A673 (cell line): ENCODE measurements at regions not wholly inside any gene's neighbourhood (a gene's known extent, or its start where the extent isn't known, plus 50 kb on each side); places are given as distances from the start of the nearest gene placed in this dataset.

Source experiments
- BruUV-seq: library from RNA; stranded (reverse); fragments of 400-500 nt; replicated peaks from 2 replicates; lab custom pipeline; 2021; lab: Mats Ljungman, UMichigan
- CTCF ChIA-PET: fragments of 300-600 bp; sonication (Branson Sonifier 250); formaldehyde crosslinking; loops from one replicate; lab custom pipeline; 2022; ENCODE audit warnings: antibody characterized with exemption; lab: Charles Lee
- POLR2A ChIA-PET: fragments of 300-600 bp; sonication (Branson Sonifier 250); formaldehyde crosslinking; loops from one replicate; lab custom pipeline; 2022; ENCODE audit warnings: antibody characterized with exemption; ENCODE audit not compliant: low non-redundant PET; lab: Charles Lee
- DNase-seq: peaks from one replicate; pipeline ENCODE4 v3.0.0-alpha.2; 2015; ENCODE audit warnings: low spot score
- H3K27ac ChIP-seq: fragments of 200-600 bp; sonication (generic); 2 replicates; pipeline ENCODE4 v1.5.1; 2016; ENCODE audit warnings: mixed run types, low read depth, mild to moderate bottlenecking, mixed read lengths, antibody characterized with exemption, low read length; ENCODE audit not compliant: poor library complexity, severe bottlenecking
- H3K27me3 ChIP-seq: fragments of 200-600 bp; sonication (generic); replicated peaks from 2 replicates; pipeline ENCODE4 v1.6.1; 2017; ENCODE audit warnings: mixed run types, low read depth, mild to moderate bottlenecking, mixed read lengths, antibody characterized with exemption, low read length; ENCODE audit not compliant: insufficient read depth, poor library complexity
- H3K36me3 ChIP-seq: fragments of 200-600 bp; sonication (generic); 2 replicates; pipeline ENCODE4 v1.6.1; 2016; ENCODE audit warnings: mixed run types, mild to moderate bottlenecking, mixed read lengths, antibody characterized with exemption, low read length; ENCODE audit not compliant: insufficient read depth, poor library complexity, severe bottlenecking
- H3K4me1 ChIP-seq: fragments of 200-600 bp; sonication (generic); 2 replicates; pipeline ENCODE4 v1.6.1; 2017; ENCODE audit warnings: mixed run types, mild to moderate bottlenecking, mixed read lengths, antibody characterized with exemption, low read length; ENCODE audit not compliant: insufficient read depth, poor library complexity, severe bottlenecking
- H3K4me3 ChIP-seq: fragments of 200-600 bp; sonication (generic); 2 replicates; pipeline ENCODE4 v1.5.1; 2016; ENCODE audit warnings: low read depth, mixed run types, mild to moderate bottlenecking, mixed read lengths, low read length; ENCODE audit not compliant: poor library complexity, severe bottlenecking
- H3K9me3 ChIP-seq: fragments of 200-600 bp; sonication (generic); 2 replicates; pipeline ENCODE4 v1.6.1; 2016; ENCODE audit warnings: mixed run types, low read depth, mild to moderate bottlenecking, mixed read lengths, antibody characterized with exemption, low read length; ENCODE audit not compliant: poor library complexity, severe bottlenecking
- EZH2 ChIP-seq: fragments of 200-600 bp; sonication (generic); IDR thresholded peaks from 2 replicates; pipeline ENCODE4 v1.6.1; 2017; ENCODE audit warnings: borderline replicate concordance, low read depth, mild to moderate bottlenecking, mixed read lengths, antibody characterized with exemption, low read length; ENCODE audit not compliant: poor library complexity, severe bottlenecking
- intact Hi-C: fragments of 100-400 bp; cut with micrococcal nuclease; formaldehyde crosslinking; loops from one replicate; pipeline ENCODE4 v1.10.0; 2022; ENCODE audit not compliant: unreplicated experiment
- TF ChIP-seq, protein P1 (sequence below): fragments of 300-800, 200-600 bp; sonication (generic); conservative IDR thresholded peaks from 2 replicates; pipeline ENCODE4 v1.5.1; 2017; ENCODE audit warnings: low read depth, mild to moderate bottlenecking, antibody characterized with exemption, low read length, moderate library complexity, mixed read lengths

DNA sequence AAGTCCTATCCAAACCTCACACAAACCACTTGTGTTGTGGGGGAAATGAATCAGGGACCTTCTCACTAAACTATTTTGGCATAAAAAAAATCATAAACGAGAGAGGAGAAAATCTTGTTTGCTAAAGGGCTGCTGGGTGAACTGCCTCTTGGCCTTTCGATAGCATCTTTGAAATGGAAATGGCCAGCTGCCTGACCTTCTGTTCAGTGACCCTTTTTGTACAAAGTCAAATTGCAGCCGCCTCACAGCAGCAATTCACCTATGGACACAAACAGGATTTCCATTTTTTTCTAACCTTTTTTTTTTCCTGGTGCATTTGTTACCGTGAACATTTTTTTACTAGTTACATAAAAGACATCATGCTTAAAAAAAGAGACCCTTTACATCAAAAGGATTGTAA, 89.0 kb upstream of the ONECUT1 start:
- Histone ChIP-seq H3K27me3 (peaks cover 6% of the 10 kb centered on the region), H3K9me3 (no peaks in the 10 kb centered on the region), H3K36me3 (no peaks in the 10 kb centered on the region), H3K4me3 (no peak overlapping the region), H3K4me1 (no peaks in the 10 kb centered on the region), H3K27ac (no peak overlapping the region)
- ChIA-PET POLR2A (no interaction called here), CTCF (no interaction called here)
- TF ChIP-seq, protein P1, sequence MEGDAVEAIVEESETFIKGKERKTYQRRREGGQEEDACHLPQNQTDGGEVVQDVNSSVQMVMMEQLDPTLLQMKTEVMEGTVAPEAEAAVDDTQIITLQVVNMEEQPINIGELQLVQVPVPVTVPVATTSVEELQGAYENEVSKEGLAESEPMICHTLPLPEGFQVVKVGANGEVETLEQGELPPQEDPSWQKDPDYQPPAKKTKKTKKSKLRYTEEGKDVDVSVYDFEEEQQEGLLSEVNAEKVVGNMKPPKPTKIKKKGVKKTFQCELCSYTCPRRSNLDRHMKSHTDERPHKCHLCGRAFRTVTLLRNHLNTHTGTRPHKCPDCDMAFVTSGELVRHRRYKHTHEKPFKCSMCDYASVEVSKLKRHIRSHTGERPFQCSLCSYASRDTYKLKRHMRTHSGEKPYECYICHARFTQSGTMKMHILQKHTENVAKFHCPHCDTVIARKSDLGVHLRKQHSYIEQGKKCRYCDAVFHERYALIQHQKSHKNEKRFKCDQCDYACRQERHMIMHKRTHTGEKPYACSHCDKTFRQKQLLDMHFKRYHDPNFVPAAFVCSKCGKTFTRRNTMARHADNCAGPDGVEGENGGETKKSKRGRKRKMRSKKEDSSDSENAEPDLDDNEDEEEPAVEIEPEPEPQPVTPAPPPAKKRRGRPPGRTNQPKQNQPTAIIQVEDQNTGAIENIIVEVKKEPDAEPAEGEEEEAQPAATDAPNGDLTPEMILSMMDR, result no peak
- no peak for TF ChIP-seq EZH2
- intact Hi-C loops, result no loop called here
- BruUV-seq, result no TSS peak
- no peak for DNase-seq

DNA sequence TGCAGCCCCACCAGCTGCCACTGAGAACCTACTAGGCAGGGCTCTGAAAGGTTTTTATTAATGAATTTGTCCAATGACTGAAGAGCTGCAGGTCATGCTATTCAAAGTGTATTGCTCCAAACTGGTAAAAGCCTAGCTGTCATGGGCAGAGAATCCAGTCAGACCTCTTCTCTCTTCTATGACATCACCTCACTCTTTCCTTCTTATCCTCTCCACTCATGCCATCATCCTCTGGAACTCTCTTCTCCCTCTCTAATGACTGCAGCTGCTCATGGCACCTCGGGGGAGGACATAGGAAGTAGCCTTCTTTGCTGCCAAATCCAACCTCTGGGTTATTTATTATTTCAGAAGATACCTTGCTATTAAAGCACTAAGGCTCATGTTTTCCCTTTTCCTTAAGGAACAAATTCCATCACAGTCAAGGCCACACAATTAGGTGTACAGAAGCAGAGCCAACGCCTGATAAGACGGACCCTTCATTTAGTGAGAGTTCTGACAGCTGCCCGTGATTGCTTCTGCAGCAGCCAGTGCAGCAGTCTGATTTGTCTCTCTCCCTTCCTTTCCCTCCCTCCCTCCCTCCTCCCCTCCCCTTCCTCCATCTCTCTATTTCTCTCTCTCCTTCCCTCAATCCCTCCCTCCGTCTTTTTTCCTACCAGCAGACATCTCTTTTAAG, 87.0 kb upstream of the ONECUT1 start:
- BruUV-seq, result no TSS peak
- TF ChIP-seq, protein P1, result no peak
- no peak for TF ChIP-seq EZH2
- POLR2A ChIA-PET, result no interaction called here
- H3K4me1 ChIP-seq, result no peaks in the 10 kb centered on the region
- no peak overlapping the region for H3K27ac ChIP-seq
- no peaks in the 10 kb centered on the region for H3K9me3 ChIP-seq
- H3K4me3 ChIP-seq, result no peak overlapping the region
- H3K36me3 ChIP-seq, result no peaks in the 10 kb centered on the region
- intact Hi-C loops, result no loop called here
- no peak for DNase-seq
- CTCF ChIA-PET, result no interaction called here
- H3K27me3 ChIP-seq, result peaks cover 6% of the 10 kb centered on the region

DNA sequence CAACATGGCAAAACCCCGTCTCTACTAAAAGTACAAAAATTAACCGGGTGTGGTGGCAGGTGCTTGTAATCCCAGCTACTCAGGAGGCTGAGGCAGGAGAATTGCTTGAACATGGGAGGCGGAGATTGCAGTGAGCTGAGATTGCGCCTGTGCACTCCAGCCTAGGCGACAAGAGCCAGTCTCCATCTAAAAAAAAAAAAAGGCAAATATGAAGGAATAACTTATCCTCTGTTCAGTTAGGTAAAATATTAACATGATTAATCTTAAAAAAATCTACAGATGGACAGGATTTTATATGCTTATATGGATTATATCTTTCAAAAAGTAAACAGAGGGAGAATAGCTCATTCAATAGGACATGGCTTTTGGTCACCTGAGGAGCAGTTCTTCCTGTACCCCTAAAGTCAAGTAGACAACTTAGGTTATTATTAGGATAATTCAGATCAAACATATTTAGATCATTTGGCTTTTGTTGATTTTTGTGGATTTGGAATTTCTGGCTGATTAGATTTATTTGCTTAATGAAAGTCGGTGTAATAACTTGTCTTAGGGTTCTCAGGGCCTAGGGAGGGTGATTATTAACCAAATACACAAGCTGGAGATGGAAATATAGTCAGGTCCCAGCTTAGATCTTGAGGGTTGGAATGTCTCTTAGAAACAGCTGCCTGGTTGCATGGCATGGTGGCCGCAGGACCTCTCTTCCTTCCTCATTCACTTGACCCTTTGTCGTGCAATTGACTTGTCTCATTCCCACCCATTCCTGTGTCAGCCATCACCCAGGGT, 82.1 kb upstream of the ONECUT1 start:
- DNase-seq, result no peak
- intact Hi-C loops, result no loop called here
- no TSS peak for BruUV-seq
- TF ChIP-seq, protein P1, result no peak
- no peak for TF ChIP-seq EZH2
- H3K36me3 ChIP-seq, result no peaks in the 10 kb centered on the region
- ChIA-PET POLR2A (no interaction called here), CTCF (no interaction called here)
- H3K4me3 ChIP-seq, result no peak overlapping the region
- H3K27ac ChIP-seq, result no peak overlapping the region
- no peaks in the 10 kb centered on the region for H3K9me3 ChIP-seq
- peaks cover 2% of the 10 kb centered on the region for H3K27me3 ChIP-seq
- H3K4me1 ChIP-seq, result no peaks in the 10 kb centered on the region
